Posterior vena cava (tissue), 2 donors: ENCODE measurements at regions not wholly inside any gene's neighbourhood (a gene's known extent, or its start where the extent isn't known, plus 50 kb on each side); places are given as distances from the start of the nearest gene placed in this dataset.

Experiments used
- DNase-seq: peaks from one replicate; pipeline ENCODE4 v3.0.0-alpha.2; 2020; ENCODE audit warnings: low spot score
- intact Hi-C, 2 donors: fragments of 100-400 bp; cut with DNase I; formaldehyde crosslinking; loops; one replicate each; pipeline versions ENCODE4 v1.14.1 to v1.14.2; 2022 to 2023
- donor health status: DM: yes; HTN: yes; CAD: no.
- donor health status: DM: yes; HTN: yes; CAD: no.

GRCh38 chr15:29922191-29922590, 99.9 kb upstream of the TJP1 start:
- no peak for DNase-seq
- intact Hi-C loops = loop anchor here in 1 of 2 donors (10.0 kb wide), 1 partner anchor 177 kb away; no protein-coding TSS in a partner anchor

DNA sequence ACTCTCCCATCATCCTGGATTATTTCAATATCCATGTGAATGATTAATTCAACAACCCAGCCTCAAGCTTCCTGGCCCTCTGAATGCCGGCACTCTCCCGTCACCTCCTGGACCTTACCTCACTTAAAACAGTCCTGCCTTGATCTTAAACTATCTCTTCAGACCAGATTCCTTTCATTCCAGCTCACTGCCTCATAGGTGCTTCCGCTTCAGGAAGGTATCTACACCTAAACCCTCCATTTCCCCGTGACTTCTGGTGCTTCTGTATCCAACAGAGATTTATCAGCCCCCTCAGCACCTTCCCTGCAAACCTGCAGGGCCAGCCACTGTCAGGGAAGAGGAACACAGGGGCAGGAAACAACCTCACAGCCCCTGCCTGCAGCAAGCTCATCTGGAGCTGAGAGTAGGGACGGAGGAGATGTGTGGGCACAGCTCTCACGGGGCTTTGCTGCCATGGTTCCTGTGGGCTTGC, 98.9 kb upstream of the TJP1 start:
- intact Hi-C loops = loop anchor here in 1 of 2 donors (10.0 kb wide), 1 partner anchor 176 kb away; no protein-coding TSS in a partner anchor
- DNase-seq = no peak

DNA sequence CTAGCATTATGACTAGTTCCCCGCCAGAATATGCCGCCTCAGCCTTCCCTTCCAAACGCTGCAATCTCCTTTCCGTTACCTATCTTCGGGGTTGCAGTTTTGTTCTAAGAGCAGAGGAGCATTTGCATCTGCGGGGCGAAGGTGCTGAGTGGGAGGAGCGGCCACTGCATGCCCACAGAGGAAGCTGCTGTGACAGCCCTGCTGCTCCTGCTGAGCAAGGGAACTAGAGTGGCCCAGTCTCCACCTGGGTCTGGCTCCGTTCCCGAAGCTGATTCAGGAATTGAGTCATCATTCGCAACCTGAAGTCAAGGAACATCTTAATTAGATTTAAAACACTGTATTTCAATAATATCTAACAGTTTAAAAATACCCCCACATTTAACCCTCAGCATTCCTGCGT, 98.2 kb upstream of the TJP1 start:
- no peak for DNase-seq
- intact Hi-C loops = loop anchor here in 1 of 2 donors (10.0 kb wide), 1 partner anchor 176 kb away; no protein-coding TSS in a partner anchor

- intact Hi-C loops = loop anchor here in 1 of 2 donors (10.0 kb wide), 1 partner anchor 155 kb away; no protein-coding TSS in a partner anchor
- no peak for DNase-seq
Observed at GRCh38 chr15:29919380-29919881, 97.2 kb upstream of the TJP1 start.

DNA sequence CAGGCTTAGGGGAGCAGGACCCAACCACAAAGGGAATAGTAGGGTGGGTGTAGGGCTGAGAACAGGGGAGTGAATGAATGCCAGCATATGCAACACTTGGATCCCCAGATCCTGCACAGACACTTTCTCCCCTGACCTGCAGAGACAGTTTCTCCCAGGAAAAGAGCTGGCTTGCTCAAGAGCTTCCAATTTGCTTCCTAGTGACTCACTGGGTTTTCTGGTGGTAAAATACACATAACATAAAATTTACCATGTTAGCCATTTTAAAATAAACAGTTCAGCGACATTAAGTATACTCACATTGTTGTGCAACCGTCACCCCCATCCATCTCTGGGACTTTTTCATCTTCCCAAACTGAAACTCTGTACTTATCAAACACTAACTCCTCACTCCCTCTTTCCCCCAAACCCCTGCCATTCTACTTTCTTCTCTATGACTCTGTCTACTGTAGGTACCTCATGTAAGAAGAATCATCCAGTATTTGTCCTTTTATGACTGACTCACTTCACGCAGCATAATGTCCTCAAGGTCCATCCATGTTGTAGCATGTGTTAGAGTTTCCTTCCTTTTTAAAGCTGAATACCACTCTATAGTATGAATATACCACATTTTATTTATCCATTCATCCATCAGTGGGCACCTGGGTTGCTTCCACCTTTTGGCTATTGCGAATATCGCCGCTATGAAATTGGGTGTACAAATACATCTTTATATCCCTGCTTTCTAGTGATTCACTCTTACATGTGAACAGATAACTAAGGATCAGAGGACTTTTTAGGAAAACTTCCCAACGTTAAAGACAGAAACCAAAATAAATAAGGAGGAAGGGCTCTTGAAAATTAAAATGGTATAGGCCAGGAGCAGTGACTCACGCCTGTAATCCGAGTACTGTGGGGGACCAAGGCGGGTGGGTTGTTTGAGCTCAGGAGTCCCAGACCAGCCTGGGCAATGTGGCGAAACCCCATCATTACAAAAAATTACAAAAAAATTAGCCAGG, 95.6 kb upstream of the TJP1 start:
- DNase-seq = no peak
- intact Hi-C loops = loop anchor here in 1 of 2 donors (10.0 kb wide), 1 partner anchor 153 kb away; no protein-coding TSS in a partner anchor

DNA sequence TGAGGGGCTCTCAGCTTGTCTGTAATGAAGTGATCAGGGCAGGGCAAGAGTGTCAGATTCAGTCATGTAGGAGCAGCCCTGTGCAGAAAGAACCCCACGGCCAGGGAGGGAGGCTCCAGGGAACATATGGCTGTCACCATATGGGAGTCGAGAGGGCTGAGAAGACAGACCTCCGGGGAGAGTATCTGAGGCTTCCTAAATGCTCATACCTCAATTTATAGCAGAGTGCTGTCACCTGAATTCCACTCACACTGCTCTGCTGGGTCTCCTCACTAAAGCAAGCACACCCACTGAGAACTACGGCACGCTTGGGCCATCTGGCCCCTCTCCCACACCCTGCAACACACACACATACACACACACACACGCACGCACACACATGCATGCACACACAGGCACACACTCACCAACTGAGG, 92.3 kb upstream of the TJP1 start:
- DNase-seq = no peak
- intact Hi-C loops = loop anchor here in 1 of 2 donors (10.0 kb wide), 1 partner anchor 150 kb away; no protein-coding TSS in a partner anchor

DNA sequence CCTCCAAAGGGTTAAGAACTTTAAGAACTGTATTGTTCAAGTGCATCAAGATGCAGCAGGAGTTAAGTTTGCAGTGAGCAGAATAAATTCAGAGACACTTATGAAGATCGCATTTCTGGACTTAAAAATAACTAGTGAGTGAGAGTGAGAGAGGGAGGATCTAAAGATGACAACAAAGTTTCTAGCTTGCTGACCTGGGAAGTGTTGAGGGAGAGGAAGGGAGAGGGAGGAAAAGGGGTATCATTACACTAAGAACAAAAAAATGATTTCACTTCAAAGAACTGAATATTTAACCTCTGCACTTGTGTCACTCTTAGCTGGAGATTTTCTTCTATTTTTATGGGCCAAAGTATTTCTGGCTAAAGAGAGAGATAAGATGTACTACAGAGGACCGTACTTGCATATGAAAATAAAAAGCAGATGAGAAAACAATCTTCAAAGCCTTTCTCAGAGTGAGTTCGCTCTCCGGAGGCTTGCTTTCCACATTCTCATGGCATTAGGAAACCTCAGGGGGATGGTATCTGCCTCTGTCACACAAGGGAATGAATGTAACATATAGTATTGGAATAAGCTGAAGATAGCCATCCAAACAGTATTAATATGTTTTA, 91.4 kb upstream of the TJP1 start:
- DNase-seq = no peak

GRCh38 chr15:29911705-29912104, 89.4 kb upstream of the TJP1 start:
- intact Hi-C loops = loop anchor here in 1 of 2 donors (10.0 kb wide), 1 partner anchor 147 kb away; no protein-coding TSS in a partner anchor
- no peak for DNase-seq

More for the DNA sequence above, 91.4 kb upstream of the TJP1 start:
- intact Hi-C loops = loop anchor here in 1 of 2 donors (1.0 to 10.0 kb wide), 2 partner anchors 17 to 149 kb away; no protein-coding TSS in a partner anchor

- no peak for DNase-seq
- intact Hi-C loops = loop anchor here in 1 of 2 donors (10.0 kb wide), 1 partner anchor 145 kb away; no protein-coding TSS in a partner anchor
Observed at GRCh38 chr15:29910068-29910467, 87.8 kb upstream of the TJP1 start.

- DNase-seq = no peak
- intact Hi-C loops = no loop called here
Observed at GRCh38 chr15:29904757-29905417, 82.6 kb upstream of the TJP1 start.

- intact Hi-C loops = loop anchor here in 1 of 2 donors (2.0 kb wide), 1 partner anchor 61 kb away; no protein-coding TSS in a partner anchor
- DNase-seq = no peak
Observed at GRCh38 chr15:29903785-29904464, 81.7 kb upstream of the TJP1 start.

DNA sequence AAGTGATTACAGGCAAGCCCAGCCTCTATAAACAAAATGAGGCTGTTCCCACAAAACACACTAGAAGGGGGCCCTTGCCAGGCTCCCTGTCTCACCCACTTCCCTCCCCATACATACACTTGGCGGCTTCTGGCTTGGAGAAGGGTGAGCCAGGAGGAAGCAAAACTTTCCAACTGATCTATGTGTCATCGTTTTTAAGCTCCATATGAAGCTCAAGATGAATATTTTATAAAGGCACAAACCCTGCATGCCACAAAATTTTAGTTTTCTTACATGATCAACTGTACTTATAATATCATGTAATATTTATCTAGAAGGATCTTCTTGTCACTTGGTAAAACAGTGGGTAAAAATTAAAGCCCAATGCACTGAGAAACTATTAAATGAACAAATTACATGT, 80.8 kb upstream of the TJP1 start:
- no peak for DNase-seq
- intact Hi-C loops = loop anchor here in 1 of 2 donors (2.0 kb wide), 1 partner anchor 60 kb away; no protein-coding TSS in a partner anchor

DNA sequence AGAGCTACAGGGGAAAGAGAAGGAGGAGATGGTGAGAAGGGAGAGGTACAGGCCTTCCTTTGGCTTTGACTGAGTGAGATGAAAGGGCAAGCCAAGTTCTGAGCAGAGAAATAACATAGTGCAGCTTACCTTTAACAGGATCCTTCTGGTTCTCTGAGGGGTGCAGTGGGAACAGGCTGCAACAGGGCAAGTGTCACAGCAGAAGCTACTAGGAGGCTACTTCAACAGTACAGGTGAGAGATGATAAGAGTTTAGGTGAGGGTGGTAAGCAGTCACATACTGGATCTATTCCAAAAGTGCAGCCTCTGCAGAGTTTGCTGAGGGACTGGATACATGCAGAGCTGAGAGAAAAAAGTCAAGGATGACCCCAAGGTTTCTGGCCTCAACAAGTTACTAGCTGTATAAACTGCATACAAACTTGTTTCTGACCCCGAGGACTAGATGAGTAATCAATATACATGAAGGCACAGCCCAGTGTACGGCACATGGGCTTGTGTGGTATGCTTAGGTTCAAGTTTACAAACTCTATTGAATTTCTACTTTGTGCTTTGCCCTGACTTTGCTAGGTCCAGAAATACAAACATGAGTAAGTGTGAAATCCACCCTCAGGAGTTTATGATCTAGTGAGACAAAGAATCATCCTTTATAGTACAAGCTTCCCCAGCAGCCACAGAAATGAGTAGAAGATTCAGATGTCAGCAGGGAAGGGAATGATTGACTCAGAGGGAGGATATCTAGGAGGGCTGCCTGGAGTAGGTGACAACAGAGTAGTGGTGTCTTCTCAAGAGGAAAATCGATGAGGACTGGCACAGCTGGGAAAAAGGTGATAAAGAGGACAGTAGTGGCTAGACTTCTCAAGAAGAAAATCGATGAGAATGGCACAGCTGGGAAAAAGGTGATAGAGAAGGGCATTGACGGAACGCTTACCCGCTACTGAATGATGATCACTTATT, 78.2 kb upstream of the TJP1 start:
- intact Hi-C loops = no loop called here
- no peak for DNase-seq

DNA sequence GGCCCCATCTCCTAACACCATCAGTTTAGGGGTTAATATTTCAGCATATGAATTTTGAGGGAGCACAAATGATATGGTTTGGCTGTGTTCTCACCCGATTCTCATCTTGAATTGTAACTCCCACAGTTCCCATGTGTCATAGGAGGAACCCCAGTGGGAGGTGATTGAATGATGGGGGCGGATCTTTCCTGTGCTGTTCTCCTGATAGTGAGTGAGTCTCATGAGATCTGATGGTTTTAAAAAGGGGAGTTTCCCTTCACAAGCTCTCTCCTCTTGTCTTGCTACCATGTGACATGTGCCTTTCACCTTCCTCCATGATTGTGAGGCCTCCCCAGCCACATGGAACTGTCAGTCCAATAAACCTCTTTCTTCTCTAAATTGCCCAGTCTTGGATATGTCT, 73.8 kb upstream of the TJP1 start:
- DNase-seq = no peak
- intact Hi-C loops = loop anchor here in 1 of 2 donors (1.0 kb wide), 1 partner anchor 17 kb away; no protein-coding TSS in a partner anchor

GRCh38 chr15:29891096-29891457, 68.8 kb upstream of the TJP1 start:
- intact Hi-C loops = no loop called here
- no peak for DNase-seq

DNA sequence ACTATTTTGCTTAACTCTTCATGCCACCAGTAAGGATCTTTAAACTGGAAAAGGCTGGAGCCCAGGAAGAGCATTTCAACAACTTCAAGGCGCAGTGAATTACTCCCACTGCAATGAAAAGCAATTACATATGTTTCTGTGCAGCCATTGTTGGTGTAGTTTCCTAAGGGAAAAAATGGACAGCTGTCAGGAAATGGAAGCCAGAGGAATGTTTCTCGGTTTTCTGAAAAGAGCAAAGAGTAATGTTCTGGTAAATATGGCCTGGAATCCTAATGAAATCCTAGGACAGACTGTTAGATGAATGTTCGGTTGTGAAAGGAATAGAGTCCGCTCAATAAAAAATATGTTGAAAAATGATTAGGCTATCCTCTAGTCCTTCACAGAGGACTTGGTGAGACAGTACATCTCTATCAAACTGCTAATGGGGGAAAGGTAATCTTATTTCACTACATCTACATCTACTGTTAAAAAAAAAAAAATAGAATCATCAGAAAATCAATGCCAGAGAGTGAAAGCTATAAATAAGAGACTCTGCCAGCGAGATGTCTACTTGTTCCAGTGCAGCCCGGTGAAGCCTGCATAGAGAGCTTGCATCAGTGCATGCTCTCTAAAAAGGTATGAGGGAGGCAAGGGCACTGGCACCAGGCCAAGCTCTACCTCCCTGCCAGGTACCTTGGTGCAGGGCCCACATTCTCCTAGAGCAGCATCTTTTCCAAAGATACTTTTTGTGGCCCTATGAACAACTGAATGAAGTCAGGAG, 68.2 kb upstream of the TJP1 start:
- intact Hi-C loops = no loop called here
- DNase-seq = no peak
